ENCODE measurements at regions not wholly inside any gene's neighbourhood (a gene's known extent, or its start where the extent isn't known, plus 50 kb on each side); places are given as distances from the start of the nearest gene placed in this dataset.

DNA sequence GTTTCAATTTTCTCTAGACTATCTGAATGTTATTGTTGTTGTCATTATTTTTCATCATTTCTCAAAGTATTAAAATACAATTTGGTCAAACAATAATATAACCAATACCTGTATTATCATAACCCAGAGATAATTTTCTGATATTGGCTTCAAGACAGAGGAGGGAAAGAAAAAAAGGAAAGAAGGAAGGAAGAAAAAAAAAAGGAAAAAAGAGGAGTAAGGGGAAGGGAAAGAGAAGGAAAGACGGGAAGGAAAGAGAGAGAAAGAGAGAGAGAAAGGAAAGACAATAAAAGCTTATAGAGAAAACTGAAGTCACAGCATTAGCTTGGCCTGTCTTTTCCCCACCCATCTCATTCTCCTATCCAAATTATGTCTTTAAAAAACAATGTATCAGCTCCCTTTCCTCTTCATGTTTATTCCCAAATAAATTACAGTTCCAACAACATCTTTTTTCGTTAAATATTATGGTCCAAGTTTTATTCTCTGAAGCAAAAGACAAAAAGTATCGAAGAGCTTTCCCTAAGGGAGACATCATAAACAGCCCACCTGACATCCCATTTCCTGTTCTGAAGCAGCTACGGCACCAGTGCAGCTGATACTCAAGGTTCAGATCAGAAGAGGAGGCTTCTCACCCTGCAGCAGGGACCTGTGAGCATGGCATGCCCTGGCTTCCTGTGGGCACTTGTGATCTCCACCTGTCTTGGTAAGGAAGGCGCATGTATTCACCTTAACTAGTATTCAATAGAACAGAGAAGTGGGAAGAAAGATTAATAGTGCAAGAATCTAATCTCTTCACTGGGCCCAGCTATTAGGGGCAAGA, 308.3 kb downstream of the DAD1 start:
- TF ChIP-seq, protein P1, sequence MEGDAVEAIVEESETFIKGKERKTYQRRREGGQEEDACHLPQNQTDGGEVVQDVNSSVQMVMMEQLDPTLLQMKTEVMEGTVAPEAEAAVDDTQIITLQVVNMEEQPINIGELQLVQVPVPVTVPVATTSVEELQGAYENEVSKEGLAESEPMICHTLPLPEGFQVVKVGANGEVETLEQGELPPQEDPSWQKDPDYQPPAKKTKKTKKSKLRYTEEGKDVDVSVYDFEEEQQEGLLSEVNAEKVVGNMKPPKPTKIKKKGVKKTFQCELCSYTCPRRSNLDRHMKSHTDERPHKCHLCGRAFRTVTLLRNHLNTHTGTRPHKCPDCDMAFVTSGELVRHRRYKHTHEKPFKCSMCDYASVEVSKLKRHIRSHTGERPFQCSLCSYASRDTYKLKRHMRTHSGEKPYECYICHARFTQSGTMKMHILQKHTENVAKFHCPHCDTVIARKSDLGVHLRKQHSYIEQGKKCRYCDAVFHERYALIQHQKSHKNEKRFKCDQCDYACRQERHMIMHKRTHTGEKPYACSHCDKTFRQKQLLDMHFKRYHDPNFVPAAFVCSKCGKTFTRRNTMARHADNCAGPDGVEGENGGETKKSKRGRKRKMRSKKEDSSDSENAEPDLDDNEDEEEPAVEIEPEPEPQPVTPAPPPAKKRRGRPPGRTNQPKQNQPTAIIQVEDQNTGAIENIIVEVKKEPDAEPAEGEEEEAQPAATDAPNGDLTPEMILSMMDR (IDR thresholded peaks at IDR 0.05), result no peak
- no peak for TF ChIP-seq POLR2A (IDR thresholded peaks at IDR 0.05)
